ENCODE measurements at regions not wholly inside any gene's neighbourhood (a gene's known extent, or its start where the extent isn't known, plus 50 kb on each side); places are given as distances from the start of the nearest gene placed in this dataset.
A peak's percentile ranks its signal among the peaks of the same experiment; 100 is the strongest.

- no peak for TF ChIP-seq KAT7 (CRISPR knock-in tag; IDR thresholded peaks at IDR 0.05; ENCODE audit: borderline replicate concordance)
- no peak for TF ChIP-seq CBFB (CRISPR knock-in tag; IDR thresholded peaks at IDR 0.05; ENCODE audit: low read depth)
- no peak for TF ChIP-seq SP1 (CRISPR knock-in tag; conservative IDR thresholded peaks at IDR 0.05)
- no peak for TF ChIP-seq TEAD1 (CRISPR knock-in tag; IDR thresholded peaks at IDR 0.05)
- no peak for TF ChIP-seq FOXP4 (CRISPR knock-in tag; IDR thresholded peaks at IDR 0.05)
- TF ChIP-seq HMGA2 (CRISPR knock-in tag; IDR thresholded peaks at IDR 0.05), result no peak
Measured at GRCh38 chr3:178479446-178479845, 56.8 kb upstream of the KCNMB2 start (continued).

GRCh38 chr3:178479860-178480259 is 56.4 kb upstream of the KCNMB2 start:
- Mint-ChIP-seq H3K4me1 (peaks cover 10% of the 10 kb centered on the region), H3K4me3 (no peak overlapping the region), H3K9me3 (no peaks in the 10 kb centered on the region), H3K36me3 (no peaks in the 10 kb centered on the region), H3K27ac (no peak overlapping the region), H3K27me3 (ENCODE audit: low read depth) (no peaks in the 10 kb centered on the region)
- ATAC-seq (peak; percentile 57; the same call in 1 of the 2 replicates), DNase-seq (ENCODE audit: low spot score) (no peak)
- CTCF ChIA-PET, result no interaction called here
- POLR2A ChIA-PET, result no interaction called here
- TF ChIP-seq HMGXB4 (CRISPR knock-in tag; IDR thresholded peaks at IDR 0.05), result no peak
- TF ChIP-seq PRDM15 (CRISPR knock-in tag; IDR thresholded peaks at IDR 0.05), result peak; percentile 67
- TF ChIP-seq ZNF423 (CRISPR knock-in tag; IDR thresholded peaks at IDR 0.05), result no peak
- no peak for TF ChIP-seq GRHL2 (CRISPR knock-in tag; IDR thresholded peaks at IDR 0.05; ENCODE audit: insufficient replicate concordance, severe bottlenecking)
- no peak for TF ChIP-seq NFYB (CRISPR knock-in tag; conservative IDR thresholded peaks at IDR 0.05; ENCODE audit: low read depth)
- no peak for TF ChIP-seq ZNF512 (CRISPR knock-in tag; IDR thresholded peaks at IDR 0.05; ENCODE audit: borderline replicate concordance)
- TF ChIP-seq MXD4 (CRISPR knock-in tag; IDR thresholded peaks at IDR 0.05; ENCODE audit: borderline replicate concordance), result no peak
- no peak for TF ChIP-seq NR3C1 (CRISPR knock-in tag; conservative IDR thresholded peaks at IDR 0.05; ENCODE audit: low read depth)

- H3K36me3 Mint-ChIP-seq, result no peaks in the 10 kb centered on the region
- no peak overlapping the region for H3K4me3 Mint-ChIP-seq
- DNase-seq (ENCODE audit: low spot score), result no peak
- no peaks in the 10 kb centered on the region for H3K27me3 Mint-ChIP-seq (ENCODE audit: low read depth)
- ATAC-seq, result no peak
- TF ChIP-seq ATF6 (CRISPR knock-in tag; IDR thresholded peaks at IDR 0.05), result no peak
- CTCF ChIA-PET, result no interaction called here
- POLR2A ChIA-PET, result no interaction called here
- peaks cover 10% of the 10 kb centered on the region for H3K4me1 Mint-ChIP-seq
- no peak overlapping the region for H3K27ac Mint-ChIP-seq
- no peaks in the 10 kb centered on the region for H3K9me3 Mint-ChIP-seq
Measured at GRCh38 chr3:178480274-178480673, 56.0 kb upstream of the KCNMB2 start.
